HCT116 (cell line): ENCODE measurements at regions not wholly inside any gene's neighbourhood (a gene's known extent, or its start where the extent isn't known, plus 50 kb on each side); places are given as distances from the start of the nearest gene placed in this dataset.
A peak's percentile ranks its signal among the peaks of the same experiment; 100 is the strongest.

Experiments
- ATAC-seq: fragments of 200-7000 bp; cut with Tn5 transposase; 2 replicates; pipeline ENCODE4 v1.9.1; 2020; ENCODE audit warnings: mild to moderate bottlenecking, moderate library complexity
- BruUV-seq: library from RNA; stranded (reverse); fragments of 400-500 nt; replicated peaks from 2 replicates; lab custom pipeline; 2021; lab: Mats Ljungman, UMichigan
- CTCF ChIA-PET: fragments of 300-600 bp; sonication (Branson Sonifier 250); formaldehyde crosslinking; loops from one replicate; lab custom pipeline; 2021; ENCODE audit warnings: antibody characterized with exemption; lab: Charles Lee
- POLR2A ChIA-PET: fragments of 300-600, 350-600 bp; sonication (Branson Sonifier 250); formaldehyde crosslinking; loops from one replicate; lab custom pipeline; 2021; ENCODE audit warnings: antibody characterized with exemption; lab: Charles Lee
- RAD21 ChIA-PET, 2 experiments: fragments of 300-600 bp; sonication (Branson Sonifier 250); formaldehyde crosslinking; loops; one replicate each; lab custom pipeline; 2023; ENCODE audit warnings: low total read pairs in 2 of 2; ENCODE audit not compliant: uncharacterized antibody in 2 of 2, unreplicated experiment in 2 of 2, low non-redundant PET in 1 of 2; lab: Charles Lee
- DNase-seq: peaks from one replicate; pipeline ENCODE4 v3.0.0-alpha.2; 2010; ENCODE audit warnings: low read depth, low spot score
- H2AFZ ChIP-seq: fragments of 200-600 bp; shearing (Covaris generic), sonication (generic); 2 replicates; pipeline ENCODE4 v1.6.1; 2017; ENCODE audit warnings: low read depth, mixed run types, mixed read lengths, antibody characterized with exemption, low read length; ENCODE audit not compliant: poor library complexity, severe bottlenecking
- H3K27ac ChIP-seq: 2 replicates; pipeline ENCODE4 v1.5.1; 2012; ENCODE audit warnings: low read depth, low read length
- H3K27me3 ChIP-seq: fragments of 200-600 bp; sonication (generic); 2 replicates; pipeline ENCODE4 v1.6.1; 2016; ENCODE audit warnings: mixed run types, low read length, mixed read lengths; ENCODE audit not compliant: insufficient read depth
- H3K36me3 ChIP-seq, 2 experiments: fragments of 200-500 bp in 1 of 2; fragments of 200-600 bp in 1 of 2; sonication (Bioruptor generic) in 1 of 2; sonication (generic) in 1 of 2; 2 replicates each; pipeline versions ENCODE4 v1.5.1 to v1.6.1; 2014 to 2016; ENCODE audit warnings: low read length in 2 of 2, inconsistent platforms in 1 of 2, mixed read lengths in 1 of 2, mixed run types in 1 of 2; ENCODE audit not compliant: insufficient read depth in 2 of 2, control insufficient read depth in 1 of 2
- H3K4me1 ChIP-seq, 2 experiments: fragments of 200-600 bp in 1 of 2; sonication (generic) in 1 of 2; 2 replicates each; pipeline versions ENCODE4 v1.5.1 to v1.6.1; 2012 to 2017; ENCODE audit warnings: low read length in 2 of 2, inconsistent platforms in 1 of 2, mild to moderate bottlenecking in 1 of 2, mixed read lengths in 1 of 2, mixed run types in 1 of 2, moderate library complexity in 1 of 2; ENCODE audit not compliant: insufficient read depth in 2 of 2, control insufficient read depth in 1 of 2
- H3K4me2 ChIP-seq: fragments of 200-600 bp; sonication (generic); 2 replicates; pipeline ENCODE4 v1.6.1; 2017; ENCODE audit warnings: mixed run types, low read length, mixed read lengths
- H3K4me3 ChIP-seq, 2 experiments: fragments of 200-600 bp in 1 of 2; sonication (generic) in 1 of 2; replicated peaks in 1 of 2; 2 replicates each; pipeline ENCODE4 v1.5.1; 2011 to 2016; ENCODE audit warnings: low read length in 2 of 2, control low read depth in 1 of 2, low read depth in 1 of 2, mild to moderate bottlenecking in 1 of 2, mixed read lengths in 1 of 2, mixed run types in 1 of 2
- H3K79me2 ChIP-seq: fragments of 200-600 bp; sonication (generic); 2 replicates; pipeline ENCODE4 v1.6.1; 2017; ENCODE audit warnings: mild to moderate bottlenecking, mixed run types, low read length, moderate library complexity, mixed read lengths; ENCODE audit not compliant: insufficient read depth
- H3K9ac ChIP-seq: fragments of 200-600 bp; sonication (generic); 2 replicates; pipeline ENCODE4 v1.6.1; 2016; ENCODE audit warnings: low read length, mixed read lengths
- H3K9me2 ChIP-seq: fragments of 200-600 bp; sonication (generic), shearing (Covaris generic); 2 replicates; pipeline ENCODE4 v1.6.1; 2017; ENCODE audit warnings: mixed run types, mild to moderate bottlenecking, moderate library complexity; ENCODE audit not compliant: insufficient read depth
- H3K9me3 ChIP-seq, 2 experiments: fragments of 200-500 bp in 1 of 2; fragments of 200-600 bp in 1 of 2; sonication (Bioruptor generic) in 1 of 2; sonication (generic) in 1 of 2; 2 replicates each; pipeline ENCODE4 v1.6.1; 2014 to 2017; ENCODE audit warnings: low read length in 2 of 2, mixed read lengths in 2 of 2, inconsistent platforms in 1 of 2, low read depth in 1 of 2, mild to moderate bottlenecking in 1 of 2, mixed run types in 1 of 2, moderate library complexity in 1 of 2; ENCODE audit not compliant: control insufficient read depth in 1 of 2, insufficient read depth in 1 of 2
- H4K20me1 ChIP-seq: fragments of 200-600 bp; sonication (generic), shearing (Covaris generic); 2 replicates; pipeline ENCODE4 v1.6.1; 2017; ENCODE audit warnings: mixed run types, mild to moderate bottlenecking, moderate library complexity; ENCODE audit not compliant: insufficient read depth
- CBX3 ChIP-seq: IDR thresholded peaks from 2 replicates; pipeline ENCODE4 v1.6.1; 2012; ENCODE audit warnings: low read depth
- EZH2 ChIP-seq: fragments of 200-600 bp; sonication (generic); IDR thresholded peaks from 2 replicates; pipeline ENCODE4 v1.6.1; 2017; ENCODE audit warnings: antibody characterized with exemption, mixed run types
- FOSL1 ChIP-seq: IDR thresholded peaks from 2 replicates; pipeline ENCODE4 v1.6.1; 2012; ENCODE audit warnings: low read depth
- POLR2AphosphoS5 ChIP-seq: IDR thresholded peaks from 2 replicates; pipeline ENCODE4 v1.6.1; 2011; ENCODE audit warnings: mild to moderate bottlenecking, low read depth, low read length, moderate library complexity
- SIN3A ChIP-seq: IDR thresholded peaks from 2 replicates; pipeline ENCODE4 v1.6.1; 2012; ENCODE audit warnings: low read depth
- ZBTB33 ChIP-seq: IDR thresholded peaks from 2 replicates; pipeline ENCODE4 v1.6.1; 2011; ENCODE audit warnings: mild to moderate bottlenecking, low read length, moderate library complexity; ENCODE audit not compliant: insufficient replicate concordance; ENCODE audit errors: extremely low read depth
- ZNF274 ChIP-seq: fragments of 200-500 bp; sonication (Bioruptor generic); IDR thresholded peaks from 2 replicates; pipeline ENCODE4 v1.6.1; 2014; ENCODE audit warnings: mild to moderate bottlenecking, low read depth, low read length, inconsistent platforms
- intact Hi-C: fragments of 100-400 bp; cut with micrococcal nuclease; formaldehyde crosslinking; loops from 2 replicates; pipeline ENCODE4 v1.10.0; 2022
- TF ChIP-seq, protein P1 (sequence below): IDR thresholded peaks from 2 replicates; pipeline ENCODE4 v1.6.1; 2012
- TF ChIP-seq, protein P2 (sequence below), 3 experiments: fragments of 200-600 bp in 1 of 3; sonication (generic) in 1 of 3; IDR thresholded peaks in 2 of 3; conservative IDR thresholded peaks in 1 of 3; 2 replicates each; pipeline ENCODE4 v1.5.1; 2012 to 2017; ENCODE audit warnings: low read depth in 2 of 3, low read length in 2 of 3, antibody characterized with exemption in 1 of 3, borderline replicate concordance in 1 of 3, control low read depth in 1 of 3, mild to moderate bottlenecking in 1 of 3, mixed read lengths in 1 of 3, mixed run types in 1 of 3, moderate library complexity in 1 of 3; ENCODE audit not compliant: insufficient read depth in 1 of 3
- TF ChIP-seq, protein P3 (sequence below): IDR thresholded peaks from 2 replicates; pipeline ENCODE4 v1.6.1; 2012

DNA sequence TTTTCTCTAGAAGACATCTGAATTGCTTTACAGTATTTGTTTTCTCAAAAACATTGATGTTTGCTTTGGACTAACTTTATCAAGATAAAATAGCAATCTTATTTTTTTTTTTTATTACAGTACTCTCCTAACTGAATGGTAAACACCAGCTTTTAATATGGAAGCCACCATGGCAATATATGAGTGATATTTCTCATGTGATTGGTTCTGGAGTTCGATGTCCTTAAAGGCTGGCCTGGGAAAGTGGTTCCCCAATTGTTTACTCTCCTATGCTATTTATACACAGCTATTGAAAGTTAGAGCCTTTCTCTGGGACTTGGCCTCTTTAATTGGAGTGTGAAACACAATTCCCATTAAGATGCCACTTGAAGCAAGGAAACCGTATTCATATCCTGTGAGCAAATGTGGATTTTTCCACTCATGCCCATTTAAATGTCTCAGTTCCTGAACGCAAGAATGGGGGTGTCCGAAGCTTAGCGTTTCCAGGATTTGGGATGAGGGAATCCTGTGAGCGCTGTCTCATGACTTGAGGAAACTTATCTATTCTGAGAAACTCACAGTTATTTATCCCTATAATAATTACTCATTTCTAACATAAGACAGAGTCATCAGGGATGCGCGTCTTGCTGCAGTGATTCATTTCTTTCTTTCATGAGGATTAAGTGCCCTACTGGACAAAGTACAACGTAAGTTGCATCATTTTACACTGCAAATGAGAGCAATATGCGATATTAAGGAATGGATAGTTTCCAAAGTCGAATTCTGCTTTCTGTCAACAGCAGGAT lies 143.3 kb upstream of the PREP start:
- H3K36me3 ChIP-seq: no peaks in the 10 kb centered on the region
- H3K79me2 ChIP-seq: no peaks in the 10 kb centered on the region
- DNase-seq (no peak), ATAC-seq (no peak)
- H2AFZ ChIP-seq: no peak overlapping the region
- no peak overlapping the region for H3K27ac ChIP-seq
- H3K9me3 ChIP-seq: no peaks in the 10 kb centered on the region
- no peaks in the 10 kb centered on the region for H4K20me1 ChIP-seq
- no peaks in the 10 kb centered on the region for H3K9me2 ChIP-seq
- H3K4me1 ChIP-seq: no peaks in the 10 kb centered on the region
- H3K4me2 ChIP-seq: no peak overlapping the region
- intact Hi-C loops: no loop called here
- BruUV-seq: no TSS peak
- H3K4me3 ChIP-seq: no peak overlapping the region
- ChIA-PET CTCF (no interaction called here), RAD21 (no interaction called here)
- no peak overlapping the region for H3K9ac ChIP-seq
- TF ChIP-seq SIN3A: no peak
- no peak for TF ChIP-seq ZNF274
- TF ChIP-seq, protein P1, sequence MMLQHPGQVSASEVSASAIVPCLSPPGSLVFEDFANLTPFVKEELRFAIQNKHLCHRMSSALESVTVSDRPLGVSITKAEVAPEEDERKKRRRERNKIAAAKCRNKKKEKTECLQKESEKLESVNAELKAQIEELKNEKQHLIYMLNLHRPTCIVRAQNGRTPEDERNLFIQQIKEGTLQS: no peak
- TF ChIP-seq, all 23 proteins: peak for 0
- H3K27me3 ChIP-seq: no peaks in the 10 kb centered on the region
- POLR2A ChIA-PET: no interaction called here

DNA sequence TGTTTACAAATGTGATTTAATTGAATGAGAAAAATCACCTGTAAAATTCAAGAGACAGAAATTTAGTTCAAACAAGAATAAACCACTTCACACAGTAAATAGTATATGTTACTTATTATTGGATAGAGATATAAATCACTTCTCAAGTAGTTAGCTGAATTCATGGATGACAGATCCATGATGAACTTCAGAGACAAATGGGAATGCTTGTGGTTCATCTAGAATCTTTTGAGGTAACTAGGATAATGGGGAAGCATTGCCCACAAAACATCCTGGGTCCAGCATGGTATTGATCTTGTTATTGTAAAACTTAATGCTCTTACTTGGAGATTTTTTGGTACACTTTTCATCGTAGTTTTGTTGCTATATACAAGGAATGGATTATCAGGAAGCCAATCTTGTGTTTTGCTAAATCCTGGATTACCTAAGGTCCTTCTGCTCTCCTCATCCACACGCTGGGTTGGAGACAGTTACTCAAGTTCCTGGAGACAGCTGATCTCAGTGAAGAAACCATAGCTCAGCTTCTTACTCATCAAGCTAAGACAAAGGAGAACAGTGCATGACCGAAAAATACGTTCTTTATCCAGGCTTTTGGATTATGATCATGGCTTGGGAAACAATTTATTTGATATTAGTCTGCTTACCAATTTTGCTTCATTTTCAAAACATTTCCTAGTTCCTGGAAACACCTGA lies 142.5 kb upstream of the PREP start:
- H3K9ac ChIP-seq: no peak overlapping the region
- ChIA-PET CTCF (no interaction called here), POLR2A (no interaction called here), RAD21 (no interaction called here)
- no TSS peak for BruUV-seq
- DNase-seq: no peak
- H3K9me2 ChIP-seq: no peaks in the 10 kb centered on the region
- ATAC-seq: no peak
- no peak overlapping the region for H3K4me3 ChIP-seq
- H3K4me2 ChIP-seq: no peak overlapping the region
- H4K20me1 ChIP-seq: no peaks in the 10 kb centered on the region
- H3K27me3 ChIP-seq: no peaks in the 10 kb centered on the region
- H3K27ac ChIP-seq: no peak overlapping the region
- H3K4me1 ChIP-seq: no peaks in the 10 kb centered on the region
- intact Hi-C loops: no loop called here
- no peaks in the 10 kb centered on the region for H3K9me3 ChIP-seq
- H3K36me3 ChIP-seq: no peaks in the 10 kb centered on the region
- H3K79me2 ChIP-seq: no peaks in the 10 kb centered on the region
- H2AFZ ChIP-seq: peak overlapping the region; percentile 46
- TF ChIP-seq SIN3A (no peak), EZH2 (no peak), CBX3 (no peak), POLR2AphosphoS5 (no peak), FOSL1 (no peak), ZBTB33 (no peak)
- TF ChIP-seq, protein P2, sequence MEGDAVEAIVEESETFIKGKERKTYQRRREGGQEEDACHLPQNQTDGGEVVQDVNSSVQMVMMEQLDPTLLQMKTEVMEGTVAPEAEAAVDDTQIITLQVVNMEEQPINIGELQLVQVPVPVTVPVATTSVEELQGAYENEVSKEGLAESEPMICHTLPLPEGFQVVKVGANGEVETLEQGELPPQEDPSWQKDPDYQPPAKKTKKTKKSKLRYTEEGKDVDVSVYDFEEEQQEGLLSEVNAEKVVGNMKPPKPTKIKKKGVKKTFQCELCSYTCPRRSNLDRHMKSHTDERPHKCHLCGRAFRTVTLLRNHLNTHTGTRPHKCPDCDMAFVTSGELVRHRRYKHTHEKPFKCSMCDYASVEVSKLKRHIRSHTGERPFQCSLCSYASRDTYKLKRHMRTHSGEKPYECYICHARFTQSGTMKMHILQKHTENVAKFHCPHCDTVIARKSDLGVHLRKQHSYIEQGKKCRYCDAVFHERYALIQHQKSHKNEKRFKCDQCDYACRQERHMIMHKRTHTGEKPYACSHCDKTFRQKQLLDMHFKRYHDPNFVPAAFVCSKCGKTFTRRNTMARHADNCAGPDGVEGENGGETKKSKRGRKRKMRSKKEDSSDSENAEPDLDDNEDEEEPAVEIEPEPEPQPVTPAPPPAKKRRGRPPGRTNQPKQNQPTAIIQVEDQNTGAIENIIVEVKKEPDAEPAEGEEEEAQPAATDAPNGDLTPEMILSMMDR (IDR thresholded peaks at IDR 0.05 in 2 of 3, conservative IDR thresholded peaks at IDR 0.05 in 1 of 3; ENCODE audit: borderline replicate concordance in 1 of 3, insufficient read depth in 1 of 3, low read depth in 2 of 3, low read length in 2 of 3): no peak
- TF ChIP-seq, protein P3, sequence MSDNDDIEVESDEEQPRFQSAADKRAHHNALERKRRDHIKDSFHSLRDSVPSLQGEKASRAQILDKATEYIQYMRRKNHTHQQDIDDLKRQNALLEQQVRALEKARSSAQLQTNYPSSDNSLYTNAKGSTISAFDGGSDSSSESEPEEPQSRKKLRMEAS: no peak
